GM19438 (cell line): ENCODE measurements at regions not wholly inside any gene's neighbourhood (a gene's known extent, or its start where the extent isn't known, plus 50 kb on each side); places are given as distances from the start of the nearest gene placed in this dataset.
"Not testable (repeated sequence)": the region's sequence is repeated elsewhere in the genome, so short reads cannot be mapped to it uniquely, and the experiment has no call there.

Source experiments
- ATAC-seq: cut with Tn5 transposase; IDR thresholded peaks from one replicate; pipeline ENCODE4 v1.9.1; 2021; ENCODE audit warnings: low read depth; ENCODE audit not compliant: unreplicated experiment

GRCh38 chr7:119482671-119483070 is 790.3 kb upstream of the KCND2 start:
- no peak for ATAC-seq

GRCh38 chr7:119483364-119483763 is 789.6 kb upstream of the KCND2 start:
- ATAC-seq: no peak

GRCh38 chr7:119514326-119514725 is 758.6 kb upstream of the KCND2 start:
- ATAC-seq: no peak

- no peak for ATAC-seq
Observed at GRCh38 chr7:119515214-119515613, 757.8 kb upstream of the KCND2 start.

- ATAC-seq: no peak
Observed at GRCh38 chr7:119515962-119516361, 757.0 kb upstream of the KCND2 start.

GRCh38 chr7:119522263-119522662 is 750.7 kb upstream of the KCND2 start:
- no peak for ATAC-seq

GRCh38 chr7:119522698-119523097 is 750.3 kb upstream of the KCND2 start:
- no peak for ATAC-seq

GRCh38 chr7:119545118-119545517 is 727.9 kb upstream of the KCND2 start:
- no peak for ATAC-seq

- no peak for ATAC-seq
Observed at GRCh38 chr7:119555788-119556187, 717.2 kb upstream of the KCND2 start.

- ATAC-seq: no peak
Observed at GRCh38 chr7:119556436-119556835, 716.5 kb upstream of the KCND2 start.

- no peak for ATAC-seq
Observed at GRCh38 chr7:119561751-119562150, 711.2 kb upstream of the KCND2 start.

GRCh38 chr7:119562839-119563238 is 710.1 kb upstream of the KCND2 start:
- ATAC-seq: no peak

GRCh38 chr7:119571666-119572065 is 701.3 kb upstream of the KCND2 start:
- no peak for ATAC-seq

GRCh38 chr7:119572132-119572531 is 700.8 kb upstream of the KCND2 start:
- ATAC-seq: no peak

- no peak for ATAC-seq
Observed at GRCh38 chr7:119572541-119572940, 700.4 kb upstream of the KCND2 start.

- ATAC-seq: no peak
Observed at GRCh38 chr7:119578116-119578515, 694.9 kb upstream of the KCND2 start.

- no peak for ATAC-seq
Observed at GRCh38 chr7:119594956-119595355, 678.0 kb upstream of the KCND2 start.

GRCh38 chr7:119596651-119597050 is 676.3 kb upstream of the KCND2 start:
- no peak for ATAC-seq

GRCh38 chr7:119606297-119606696 is 666.7 kb upstream of the KCND2 start:
- no peak for ATAC-seq

- no peak for ATAC-seq
Observed at GRCh38 chr7:119620769-119621168, 652.2 kb upstream of the KCND2 start.

GRCh38 chr7:119623427-119623826 is 649.5 kb upstream of the KCND2 start:
- no peak for ATAC-seq

- no peak for ATAC-seq
Observed at GRCh38 chr7:119630406-119630969, 642.5 kb upstream of the KCND2 start.

GRCh38 chr7:119633812-119634211 is 639.2 kb upstream of the KCND2 start:
- not testable (repeated sequence) for ATAC-seq
